HG03039 (cell line): ENCODE measurements at regions not wholly inside any gene's neighbourhood (a gene's known extent, or its start where the extent isn't known, plus 50 kb on each side); places are given as distances from the start of the nearest gene placed in this dataset.

Experiments used
- ATAC-seq: cut with Tn5 transposase; IDR thresholded peaks from one replicate; pipeline ENCODE4 v1.9.1; 2021; ENCODE audit warnings: mild to moderate bottlenecking, moderate library complexity; ENCODE audit not compliant: unreplicated experiment

GRCh38 chr4:176898791-176899190 is 106.1 kb upstream of the VEGFC start:
- ATAC-seq, result no peak

DNA sequence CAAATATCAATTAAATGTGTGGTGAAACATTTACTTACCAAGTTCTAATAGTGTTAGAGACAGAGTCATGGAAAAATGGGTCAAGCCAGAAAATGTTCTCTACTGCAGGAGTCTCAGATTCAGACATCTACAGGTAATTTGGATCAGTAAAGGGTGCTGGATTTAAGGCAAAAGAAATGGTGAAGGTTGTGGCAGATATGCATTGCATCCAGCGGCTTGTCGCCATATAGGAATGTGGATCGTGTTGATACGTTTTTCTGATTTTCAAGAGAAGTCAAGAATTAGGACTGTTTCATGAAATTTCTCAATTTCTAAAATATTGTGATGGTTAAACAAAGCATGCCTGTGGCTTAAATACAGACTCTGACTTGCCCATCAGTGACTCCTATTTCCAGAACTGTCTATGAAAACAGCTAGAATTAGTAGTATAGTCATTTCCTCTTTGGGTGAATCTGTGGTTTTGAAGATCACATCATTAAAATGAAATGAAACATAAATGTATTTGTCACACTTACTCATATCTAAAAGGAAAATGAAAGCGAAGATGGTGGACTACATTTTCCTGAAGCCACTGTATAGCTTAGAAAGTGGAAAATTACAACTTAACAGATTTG is 110.1 kb upstream of the VEGFC start:
- peak; percentile 85 for ATAC-seq

DNA sequence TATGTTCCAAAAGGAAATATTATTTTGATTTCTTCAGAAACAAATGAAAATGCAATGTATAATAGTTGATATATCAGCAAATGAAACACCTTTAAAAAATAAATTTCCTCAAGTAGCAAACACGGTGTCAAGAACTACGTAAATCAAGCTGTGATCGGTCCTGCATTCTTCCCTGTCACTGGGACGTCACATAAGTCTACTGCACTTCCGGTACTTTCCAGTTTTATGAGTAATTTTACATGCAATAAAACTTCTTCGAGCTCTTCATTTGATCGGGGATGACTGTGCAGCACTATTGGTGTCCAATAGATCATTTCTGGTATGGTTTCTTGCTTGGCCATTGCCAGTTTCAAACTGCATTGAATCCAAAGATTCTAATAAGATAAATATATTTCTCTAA is 114.0 kb upstream of the VEGFC start:
- ATAC-seq, result no peak

DNA sequence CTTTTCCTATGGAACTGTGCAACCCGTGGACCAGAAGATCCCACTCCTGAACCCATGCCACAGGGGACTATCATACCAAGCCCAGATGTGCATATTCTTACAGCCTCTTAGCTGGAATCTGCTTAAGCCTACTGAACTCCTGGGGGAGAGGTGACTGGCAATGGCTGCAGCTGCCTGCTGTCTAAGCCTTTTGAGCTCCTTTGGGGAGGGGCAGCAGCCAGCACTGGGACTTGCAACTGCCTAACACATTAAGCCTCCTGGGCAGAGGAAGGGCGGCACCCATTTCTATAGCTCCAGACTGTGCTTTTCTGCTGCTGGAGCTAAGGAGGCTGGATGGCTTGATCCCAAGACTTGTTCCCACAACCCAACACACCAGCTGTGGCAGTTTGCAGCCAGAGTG is 117.9 kb upstream of the VEGFC start:
- no peak for ATAC-seq

GRCh38 chr4:176919631-176920030 is 126.9 kb upstream of the VEGFC start:
- no peak for ATAC-seq

DNA sequence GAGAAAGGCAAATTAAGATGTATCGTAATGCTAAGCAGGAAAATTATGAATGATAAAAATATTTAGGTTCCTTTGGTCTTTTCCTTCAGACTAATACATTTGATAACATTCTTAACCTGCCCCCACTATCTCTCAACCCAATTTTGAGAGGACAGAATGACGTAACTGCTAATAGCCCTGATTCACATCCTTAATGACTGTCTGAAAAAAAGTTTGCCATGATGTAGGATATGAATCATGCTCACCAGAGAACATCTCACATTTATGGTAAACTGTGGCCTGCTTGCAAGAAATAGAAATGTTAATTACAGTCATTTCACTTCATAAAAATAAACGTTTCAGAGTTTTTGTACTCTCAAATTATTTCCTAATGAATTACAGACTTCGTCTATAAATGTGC is 128.0 kb upstream of the VEGFC start:
- ATAC-seq, result no peak

DNA sequence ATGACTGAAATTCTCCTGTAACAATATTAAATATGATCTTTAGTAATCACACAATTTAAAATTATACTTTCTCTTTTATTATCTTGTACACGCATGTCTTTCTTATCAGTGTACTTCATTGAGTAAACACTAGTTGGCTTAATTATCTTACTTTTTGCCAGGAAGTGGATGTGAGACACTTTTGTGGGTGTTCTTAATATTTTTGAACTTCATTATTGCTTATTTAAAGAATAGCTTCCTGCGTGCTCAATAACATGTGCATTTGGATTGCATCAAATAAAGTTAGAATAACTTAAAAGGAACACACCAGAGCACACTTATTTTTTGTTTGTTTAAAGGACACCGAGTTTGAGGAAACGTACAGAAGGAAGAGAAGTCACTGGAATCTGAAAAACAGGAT is 128.5 kb upstream of the VEGFC start:
- no peak for ATAC-seq

DNA sequence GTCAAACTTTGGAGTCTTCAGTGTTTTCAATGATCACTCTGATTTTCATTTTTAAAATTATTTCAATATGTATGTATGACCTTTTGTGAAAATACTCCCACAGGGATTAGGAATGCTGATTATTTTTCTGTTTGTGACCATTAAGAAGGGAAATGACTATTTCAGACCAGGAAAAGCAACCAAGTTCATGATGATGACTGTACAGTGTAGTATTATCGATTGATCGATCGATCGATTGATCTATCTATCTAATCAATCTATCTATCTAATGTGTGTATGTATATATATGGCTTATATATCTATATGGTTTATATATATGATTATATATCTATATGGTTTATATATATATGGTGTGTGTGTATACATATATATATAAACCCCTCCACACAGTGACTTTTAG is 131.5 kb upstream of the VEGFC start:
- ATAC-seq, result no peak

- no peak for ATAC-seq
These were observed 133.2 kb upstream of the VEGFC start for GRCh38 chr4:176925962-176926361.

DNA sequence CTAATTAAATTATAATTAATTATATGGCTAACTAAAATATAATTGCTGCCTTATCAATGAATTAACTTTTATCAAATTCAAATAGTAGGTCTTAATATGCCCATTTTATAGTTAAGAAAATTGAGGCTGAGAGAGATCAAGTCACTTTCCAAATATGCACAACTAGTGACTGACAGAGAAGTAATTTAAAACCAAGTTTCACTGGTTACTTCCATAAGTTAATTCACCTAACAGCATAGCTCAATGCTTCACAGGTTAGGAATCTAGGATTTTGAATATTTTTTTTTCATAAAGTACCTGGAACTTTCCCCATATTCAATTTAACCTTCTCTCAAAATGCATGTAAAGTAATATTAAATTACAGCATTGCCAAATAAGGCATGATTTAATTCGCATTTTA is 134.4 kb upstream of the VEGFC start:
- no peak for ATAC-seq

DNA sequence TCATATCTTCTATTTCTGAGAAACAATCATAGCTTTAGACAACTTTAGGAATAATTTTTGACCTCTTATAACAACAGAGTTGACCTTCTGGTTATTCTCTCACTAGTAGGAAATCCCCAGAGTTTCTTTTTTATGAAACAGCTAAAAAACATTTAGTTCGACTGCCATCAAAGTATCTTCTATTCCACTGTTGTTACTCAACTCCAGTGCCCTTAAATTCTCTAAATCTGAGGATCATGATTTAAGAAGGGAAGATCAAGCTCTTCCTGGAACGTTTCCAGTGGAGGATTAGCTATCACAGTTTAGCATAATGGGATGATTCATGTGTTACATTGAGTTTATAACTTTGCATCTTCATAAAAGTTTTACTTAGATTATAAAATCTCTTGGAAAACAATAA is 134.9 kb upstream of the VEGFC start:
- no peak for ATAC-seq

- no peak for ATAC-seq
These were observed 146.7 kb upstream of the VEGFC start for GRCh38 chr4:176939445-176939844.

GRCh38 chr4:176945334-176945733 is 152.6 kb upstream of the VEGFC start:
- no peak for ATAC-seq

- no peak for ATAC-seq
These were observed 156.3 kb upstream of the VEGFC start for GRCh38 chr4:176949029-176949428.

DNA sequence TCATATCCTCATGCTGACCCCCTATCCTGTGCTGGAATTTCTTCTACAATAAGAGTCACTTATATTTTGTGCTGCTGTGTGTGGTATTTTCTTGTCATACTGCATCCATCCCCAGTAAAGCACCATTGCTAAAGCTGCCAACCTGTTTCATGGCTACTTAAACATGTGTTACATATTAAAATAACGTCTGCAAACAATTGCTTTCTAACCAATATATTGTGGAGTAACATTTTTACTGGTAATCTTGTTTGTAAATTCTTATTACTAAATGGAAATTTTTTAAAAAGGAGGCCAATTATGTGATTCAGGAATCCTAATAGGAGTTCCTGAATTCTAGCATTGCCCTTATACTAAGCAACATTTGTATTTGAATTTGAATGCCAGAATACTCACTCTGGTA is 160.3 kb upstream of the VEGFC start:
- ATAC-seq, result no peak

DNA sequence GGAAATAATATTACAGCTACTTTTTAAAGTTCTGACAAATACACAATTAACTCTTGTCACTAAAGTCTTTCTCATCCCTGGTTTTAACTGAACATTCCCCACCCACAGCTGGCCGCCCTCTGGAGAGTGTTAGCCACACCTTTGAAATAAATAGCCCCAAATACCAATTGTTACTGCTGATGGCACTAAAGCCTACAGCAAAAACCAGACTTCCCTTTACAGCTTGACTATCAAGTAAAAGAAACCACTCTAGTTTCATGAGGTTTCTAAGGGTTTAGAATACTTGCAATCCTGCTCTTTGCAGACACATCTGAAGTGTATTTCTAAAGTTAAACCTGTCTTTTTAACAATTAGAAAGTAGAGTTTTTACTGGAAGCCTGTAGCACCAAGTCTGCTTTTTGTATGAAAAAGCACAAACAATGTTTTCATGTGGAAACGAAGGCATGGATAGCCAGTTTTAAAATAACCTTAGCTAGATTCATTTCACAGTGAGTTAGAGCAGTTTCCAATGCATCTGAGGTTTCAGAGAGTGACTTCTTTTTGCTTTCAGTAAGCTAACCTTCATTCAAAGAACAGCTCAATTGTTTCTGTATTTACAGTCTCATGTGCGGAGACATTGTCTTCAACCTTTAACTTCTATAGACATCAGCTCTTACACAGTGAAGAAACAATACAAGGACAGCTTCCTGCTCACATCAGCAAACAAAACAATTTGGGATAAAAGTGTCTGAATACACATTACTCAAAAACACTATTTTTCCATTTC is 164.8 kb upstream of the VEGFC start:
- no peak for ATAC-seq

DNA sequence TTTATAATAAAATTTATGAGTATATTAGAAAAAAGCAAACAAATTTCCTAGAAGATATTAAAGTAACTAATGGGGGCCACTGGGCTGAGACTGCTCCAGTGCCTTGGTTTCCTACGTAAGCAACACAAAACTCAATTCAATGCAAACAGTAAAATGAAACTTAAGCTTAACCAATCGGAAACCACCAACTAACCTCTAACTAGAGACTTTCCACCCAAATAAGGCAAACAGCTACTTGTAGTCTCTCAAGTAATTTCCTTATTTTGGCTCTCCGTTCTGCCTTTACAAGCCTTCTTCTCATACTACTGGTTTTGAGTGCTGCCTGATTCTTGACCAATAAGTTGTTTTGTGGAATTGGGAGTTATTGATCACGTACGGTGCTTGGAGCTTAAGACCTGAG is 167.3 kb upstream of the VEGFC start:
- ATAC-seq, result no peak

- no peak for ATAC-seq
These were observed 170.4 kb upstream of the VEGFC start for GRCh38 chr4:176963121-176963520.

GRCh38 chr4:176964116-176964691 is 171.5 kb upstream of the VEGFC start:
- no peak for ATAC-seq

- no peak for ATAC-seq
These were observed 174.9 kb upstream of the VEGFC start for GRCh38 chr4:176967586-176967985.

DNA sequence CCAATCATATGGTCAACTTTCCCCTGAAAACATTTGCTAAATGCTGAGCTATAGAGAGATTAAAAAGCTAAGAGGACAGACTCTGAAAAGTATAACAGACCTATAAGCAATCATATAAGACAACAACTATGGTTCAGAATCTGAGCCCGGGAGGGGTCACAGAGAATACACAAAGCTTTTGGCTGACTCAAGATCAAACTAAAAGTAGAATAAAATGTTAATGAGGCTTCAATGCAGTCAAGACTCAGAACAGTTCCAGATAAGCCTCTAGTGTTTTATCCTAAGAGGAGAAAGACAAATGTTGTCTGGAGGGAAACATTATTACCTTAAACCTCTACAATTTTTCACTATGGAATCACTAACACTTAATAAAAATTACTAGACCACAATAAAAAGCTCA is 175.4 kb upstream of the VEGFC start:
- ATAC-seq, result no peak

- ATAC-seq, result no peak
These were observed 176.3 kb upstream of the VEGFC start for GRCh38 chr4:176969011-176969410.
